HG03039 (cell line): ENCODE measurements at regions not wholly inside any gene's neighbourhood (a gene's known extent, or its start where the extent isn't known, plus 50 kb on each side); places are given as distances from the start of the nearest gene placed in this dataset.

Source experiments
- ATAC-seq: cut with Tn5 transposase; IDR thresholded peaks from one replicate; pipeline ENCODE4 v1.9.1; 2021; ENCODE audit warnings: mild to moderate bottlenecking, moderate library complexity; ENCODE audit not compliant: unreplicated experiment

GRCh38 chrY:14139521-14139920 lies 83.5 kb downstream of the VCY1B start:
- no peak for ATAC-seq

- no peak for ATAC-seq
Measured at GRCh38 chrY:14145614-14146013, 89.6 kb downstream of the VCY1B start.

GRCh38 chrY:14182776-14183175 lies 126.7 kb downstream of the VCY1B start:
- no peak for ATAC-seq

GRCh38 chrY:14222014-14222413 lies 166.0 kb downstream of the VCY1B start:
- no peak for ATAC-seq

DNA sequence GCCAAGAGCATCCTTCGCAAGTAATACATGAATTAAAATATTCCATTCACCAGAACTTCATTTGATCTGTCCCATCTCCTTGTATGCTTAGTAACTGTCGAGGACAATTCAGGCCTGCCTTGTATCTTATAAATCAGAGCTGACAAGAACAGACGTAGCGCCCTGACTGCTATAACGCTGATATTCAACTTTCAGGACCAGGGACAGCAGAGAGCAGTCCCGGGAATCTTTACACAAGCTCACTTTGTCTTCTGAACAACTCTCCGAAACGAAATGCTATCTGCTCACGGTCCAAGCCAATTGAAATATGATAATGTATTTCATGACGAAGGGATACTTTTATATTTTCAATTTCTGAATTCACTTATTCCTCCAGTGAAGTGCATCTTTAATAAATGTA lies 175.7 kb downstream of the VCY1B start:
- no peak for ATAC-seq

DNA sequence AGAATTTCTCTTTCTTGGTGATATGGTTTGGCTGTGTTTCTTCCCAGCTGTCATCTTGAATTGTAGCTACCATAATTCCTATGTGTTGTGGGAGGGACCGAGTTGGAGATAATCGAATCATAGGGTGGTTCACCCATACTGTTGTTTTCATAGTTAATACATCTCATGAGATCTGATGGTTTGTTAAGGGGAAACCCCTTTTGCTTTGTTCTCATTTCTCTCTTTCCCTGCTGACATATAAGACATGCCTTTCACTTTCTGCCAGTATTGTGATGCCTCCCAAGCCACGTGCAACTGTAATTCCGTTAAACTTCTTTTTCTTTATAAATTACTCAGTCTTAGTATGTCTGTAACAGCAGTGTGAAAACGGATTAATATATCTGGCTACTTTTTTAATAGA lies 179.0 kb downstream of the VCY1B start:
- ATAC-seq = no peak

GRCh38 chrY:14238277-14238676 lies 182.2 kb downstream of the VCY1B start:
- ATAC-seq = no peak

DNA sequence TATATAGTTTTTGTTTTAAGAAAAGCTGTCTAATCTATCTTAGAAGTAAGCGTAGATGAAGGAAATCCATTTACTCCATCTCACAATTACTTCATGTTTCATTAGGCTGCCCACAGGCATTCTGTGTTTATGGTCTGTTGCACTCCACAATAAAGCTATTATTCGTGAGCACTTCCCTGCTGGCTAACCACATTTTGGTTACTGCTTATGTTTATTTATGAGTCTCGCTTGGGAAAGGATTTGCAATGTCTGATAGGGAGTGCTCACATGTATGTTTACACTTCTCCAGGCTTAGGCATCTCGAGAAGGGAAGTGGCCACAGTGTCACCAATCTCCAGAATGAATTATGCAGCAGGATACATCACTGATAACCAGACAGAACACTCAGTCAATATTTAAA lies 190.9 kb downstream of the VCY1B start:
- no peak for ATAC-seq

DNA sequence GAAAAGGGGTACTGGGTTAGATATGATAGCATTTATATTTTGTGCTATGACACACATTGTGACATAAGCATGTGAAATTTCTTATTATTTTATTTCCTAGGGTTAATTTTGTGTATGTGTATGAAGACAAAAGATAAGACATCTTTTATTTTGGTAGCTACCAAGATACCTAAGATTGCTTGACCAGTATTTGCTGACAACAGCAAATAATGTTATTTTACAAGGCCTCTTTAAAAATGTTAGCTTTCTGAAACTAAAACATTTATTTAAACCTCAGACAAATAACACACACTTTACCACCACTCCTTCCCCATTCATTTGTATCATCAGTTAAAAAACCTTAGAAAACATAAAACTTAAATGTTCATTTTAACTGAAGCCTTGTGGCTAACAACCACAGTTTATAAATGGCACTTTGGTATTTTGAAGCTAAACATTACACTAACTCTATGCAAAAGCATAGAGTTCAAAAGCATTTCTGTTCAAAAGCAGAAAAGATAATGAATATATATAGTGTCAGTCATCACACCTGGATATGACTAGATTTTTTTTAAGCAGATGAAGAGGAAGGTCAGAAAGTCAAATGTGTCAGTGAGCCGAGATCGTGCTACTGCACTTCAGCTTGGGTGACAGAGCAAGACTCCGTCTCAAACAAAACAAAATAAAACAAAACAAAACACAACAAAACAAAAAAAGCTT lies 193.0 kb downstream of the VCY1B start:
- no peak for ATAC-seq

GRCh38 chrY:14255965-14256816 lies 200.2 kb downstream of the VCY1B start:
- ATAC-seq = no peak

- ATAC-seq = no peak
Measured at GRCh38 chrY:14256817-14257168, 200.8 kb downstream of the VCY1B start.

DNA sequence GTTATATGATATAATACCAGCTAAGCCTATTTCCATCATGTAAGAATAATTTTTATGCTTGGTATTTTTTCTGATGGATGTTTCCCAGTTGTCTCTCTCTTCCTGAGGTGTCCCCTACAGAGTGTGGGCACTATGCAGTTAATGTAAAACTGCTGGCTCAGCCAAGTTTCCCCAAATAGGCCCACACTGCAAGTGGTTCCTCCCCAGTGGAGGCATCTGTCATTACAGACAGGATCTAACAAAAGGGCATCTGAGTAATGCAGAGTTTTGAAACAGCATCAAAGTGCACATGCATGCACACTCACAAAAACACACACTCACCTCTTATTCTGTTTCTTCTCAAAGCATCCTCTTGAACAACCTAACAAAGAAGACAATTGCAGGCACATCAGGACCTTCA lies 221.0 kb downstream of the VCY1B start:
- no peak for ATAC-seq

DNA sequence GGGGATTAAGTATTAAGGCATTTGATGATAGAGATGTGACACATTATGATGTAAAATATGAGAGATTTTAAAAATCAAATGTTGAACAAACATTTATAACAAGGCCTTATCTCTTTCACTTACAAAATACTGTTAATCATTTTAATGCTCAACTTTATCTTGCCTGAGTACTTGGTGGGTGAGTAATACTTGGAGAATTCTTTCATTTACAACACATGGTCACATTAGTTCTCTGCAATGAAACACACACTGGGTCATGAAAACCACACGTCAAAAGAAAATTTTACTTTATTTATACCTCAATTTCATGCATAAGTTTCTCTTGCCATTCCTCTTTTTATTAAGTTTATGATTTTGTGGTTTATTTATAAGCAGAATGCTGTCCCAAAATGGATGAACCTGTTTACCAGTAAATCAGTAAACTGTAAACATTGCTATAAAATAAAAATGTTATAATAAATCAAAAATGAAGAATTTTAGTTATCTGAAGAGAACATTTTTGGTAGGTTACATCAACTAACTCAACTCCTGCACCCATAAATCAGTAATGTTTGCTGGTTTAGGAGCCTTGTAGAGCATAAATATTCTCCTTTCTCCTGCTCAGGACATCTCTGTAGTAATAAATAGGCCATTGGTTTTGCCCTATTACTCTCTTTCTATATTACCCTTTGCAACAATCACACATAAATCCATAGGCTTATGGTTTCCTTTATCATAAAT lies 233.5 kb upstream of the NLGN4Y start:
- no peak for ATAC-seq

GRCh38 chrY:14292382-14292781 lies 231.9 kb upstream of the NLGN4Y start:
- no peak for ATAC-seq

DNA sequence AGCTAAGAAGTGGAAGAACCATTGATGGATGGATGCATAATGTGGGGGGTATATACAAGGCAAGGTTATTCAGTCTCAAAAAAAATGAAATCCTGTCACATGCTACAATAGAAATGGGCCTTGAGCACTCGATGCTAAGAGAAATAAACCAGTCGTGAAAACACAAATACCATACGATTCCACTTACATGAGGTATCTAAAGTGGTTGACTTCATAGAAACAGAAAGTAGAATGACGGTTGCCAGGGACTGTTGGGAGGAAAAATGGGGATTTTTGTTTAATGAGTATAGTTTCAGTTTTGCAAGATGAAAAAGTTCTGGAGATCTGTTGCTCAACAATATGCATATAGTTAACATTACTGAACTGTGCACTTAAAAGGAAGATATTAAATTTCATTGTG lies 223.6 kb upstream of the NLGN4Y start:
- no peak for ATAC-seq

- no peak for ATAC-seq
Measured at GRCh38 chrY:14301552-14301951, 222.8 kb upstream of the NLGN4Y start.

DNA sequence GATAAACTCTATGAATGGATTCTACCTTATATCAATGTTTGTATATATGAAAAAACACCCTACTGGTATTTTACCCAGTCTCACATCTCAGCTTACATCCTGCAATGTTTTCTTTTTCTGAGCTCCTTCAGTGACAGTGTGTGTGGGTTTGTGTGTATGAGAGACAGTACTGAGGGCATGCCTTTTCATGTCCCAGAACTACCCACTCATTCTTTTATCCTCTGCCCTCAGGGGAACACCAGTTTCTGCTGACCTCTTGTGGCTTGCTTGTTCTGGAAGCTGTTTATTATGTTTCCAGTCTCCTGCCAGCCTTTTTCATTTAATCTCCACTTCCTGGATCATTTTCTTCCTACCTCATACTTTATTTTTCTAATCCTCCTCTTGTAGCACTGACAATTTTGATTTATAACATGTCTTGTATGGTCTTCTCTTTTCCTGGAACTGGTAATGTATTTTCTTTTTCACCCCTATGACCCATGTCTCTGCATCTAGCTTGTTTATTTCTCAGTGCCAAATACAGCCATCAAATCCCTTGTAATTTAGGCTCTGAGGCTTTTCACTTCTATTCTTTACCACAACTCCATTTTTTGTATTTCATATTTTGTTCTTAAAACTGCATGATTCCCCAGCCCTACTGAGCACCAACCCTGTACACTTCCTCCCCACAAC lies 195.5 kb upstream of the NLGN4Y start:
- ATAC-seq = peak; percentile 89

DNA sequence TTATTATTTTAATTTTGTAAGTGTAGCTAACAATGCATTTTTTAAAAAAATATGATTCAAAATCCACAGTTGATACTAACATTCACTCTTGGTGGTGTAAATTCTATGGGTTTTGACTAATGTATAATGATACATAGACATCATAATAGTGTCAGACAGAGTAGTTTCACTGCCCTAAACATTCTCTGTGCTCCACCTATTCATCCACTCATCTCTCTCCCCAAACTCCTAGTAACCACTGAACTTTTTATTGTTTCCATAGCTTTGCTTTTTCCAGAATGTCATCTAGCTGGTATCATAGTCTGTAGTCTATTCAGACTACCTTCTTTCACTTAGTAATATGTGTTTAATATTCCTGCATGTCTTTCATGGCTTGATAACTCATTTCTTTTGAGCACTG lies 194.0 kb upstream of the NLGN4Y start:
- no peak for ATAC-seq

DNA sequence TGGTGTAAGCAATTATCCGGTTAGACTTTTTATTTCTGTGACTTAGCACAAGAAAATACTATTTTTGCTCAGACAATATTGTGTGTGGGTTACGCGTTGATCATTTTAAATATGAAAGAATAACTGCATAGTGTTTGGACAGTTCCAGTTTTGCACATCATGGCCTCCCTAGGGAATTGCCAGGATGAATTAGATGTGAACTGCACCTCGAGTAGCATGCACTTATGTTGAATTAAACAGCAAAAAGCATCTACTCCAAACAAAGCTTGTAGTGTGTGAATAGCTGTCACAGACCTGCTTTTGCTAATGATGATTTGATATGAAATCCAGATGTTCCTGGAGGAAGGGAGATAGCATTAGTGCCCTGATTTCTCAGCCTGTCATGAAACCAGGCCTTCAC lies 184.8 kb upstream of the NLGN4Y start:
- ATAC-seq = no peak

GRCh38 chrY:14340459-14341143 lies 183.7 kb upstream of the NLGN4Y start:
- peak; percentile 70 for ATAC-seq
